ENCODE measurements at regions not wholly inside any gene's neighbourhood (a gene's known extent, or its start where the extent isn't known, plus 50 kb on each side); places are given as distances from the start of the nearest gene placed in this dataset.
"Not testable (repeated sequence)": the region's sequence is repeated elsewhere in the genome, so short reads cannot be mapped to it uniquely, and the experiment has no call there.

- intact Hi-C loops (cut with DNase I; ENCODE audit: low total_unique reads): no loop called here
Observed at GRCh38 chr13:44685641-44686040, 109.5 kb upstream of the TSC22D1 start.

DNA sequence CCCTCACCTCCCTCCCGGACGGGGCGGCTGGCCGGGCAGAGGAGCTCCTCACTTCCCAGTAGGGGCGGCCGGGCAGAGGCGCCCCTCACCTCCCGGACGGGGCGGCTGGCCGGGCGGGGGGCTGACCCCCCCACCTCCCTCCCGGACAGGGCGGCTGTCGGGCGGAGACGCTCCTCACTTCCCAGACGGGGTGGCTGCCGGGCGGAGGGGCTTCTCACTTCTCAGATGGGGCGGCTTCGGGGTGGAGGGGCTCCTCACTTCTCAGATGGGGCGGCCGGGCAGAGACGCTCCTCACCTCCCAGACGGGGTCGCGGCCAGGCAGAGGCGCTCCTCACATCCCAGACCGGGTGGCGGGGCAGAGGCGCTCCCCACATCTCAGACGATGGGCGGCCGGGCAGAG, 106.3 kb upstream of the TSC22D1 start:
- H3K36me3 ChIP-seq (ENCODE audit: low read depth, missing control alignments); H3K27me3 ChIP-seq; H3K9me3 ChIP-seq; H3K27ac ChIP-seq; H3K4me1 ChIP-seq; DNase-seq; intact Hi-C loops (cut with DNase I; ENCODE audit: low total_unique reads): not testable (repeated sequence)
- WGBS, 2 donors: 100% methylated on average over 9 of the region's 35 CpGs; no CpG with 5 or more reads in 1 of the 2 donors
- peak overlapping the region in 1 of 2 donors; percentile 41 for H3K4me3 ChIP-seq

More at GRCh38 chr13:44685641-44686040, 109.5 kb upstream of the TSC22D1 start:
- DNase-seq: no peak
- TF ChIP-seq POLR2A (IDR thresholded peaks at IDR 0.05): no peak
- TF ChIP-seq CTCF (IDR thresholded peaks at IDR 0.05): no peak
- H3K27me3 ChIP-seq: no peaks in the 10 kb centered on the region
- H3K9me3 ChIP-seq: no peaks in the 10 kb centered on the region
- H3K27ac ChIP-seq: no peak overlapping the region
- no peaks in the 10 kb centered on the region for H3K36me3 ChIP-seq (ENCODE audit: low read depth, missing control alignments)
- H3K4me3 ChIP-seq: no peak overlapping the region
- WGBS, 2 donors: 71 to 74% methylated on average over 3 of the region's 3 CpGs
- no peaks in the 10 kb centered on the region for H3K4me1 ChIP-seq

GRCh38 chr13:44680746-44681355, 104.7 kb upstream of the TSC22D1 start:
- H3K27ac ChIP-seq: no peak overlapping the region
- H3K4me3 ChIP-seq: no peak overlapping the region
- no peaks in the 10 kb centered on the region for H3K36me3 ChIP-seq (ENCODE audit: low read depth, missing control alignments)
- intact Hi-C loops (cut with DNase I; ENCODE audit: low total_unique reads): no loop called here
- TF ChIP-seq POLR2A (IDR thresholded peaks at IDR 0.05) (no peak), CTCF (IDR thresholded peaks at IDR 0.05) (no peak)
- no peak for DNase-seq
- H3K4me1 ChIP-seq: no peaks in the 10 kb centered on the region
- H3K27me3 ChIP-seq: no peaks in the 10 kb centered on the region
- H3K9me3 ChIP-seq: no peaks in the 10 kb centered on the region

GRCh38 chr13:44679597-44679996, 103.5 kb upstream of the TSC22D1 start:
- TF ChIP-seq POLR2A (IDR thresholded peaks at IDR 0.05) (no peak), CTCF (IDR thresholded peaks at IDR 0.05) (no peak)
- Histone ChIP-seq H3K4me1 (no peaks in the 10 kb centered on the region), H3K9me3 (no peaks in the 10 kb centered on the region), H3K4me3 (no peak overlapping the region), H3K36me3 (ENCODE audit: low read depth, missing control alignments) (no peaks in the 10 kb centered on the region), H3K27me3 (no peaks in the 10 kb centered on the region), H3K27ac (no peak overlapping the region)
- intact Hi-C loops (cut with DNase I; ENCODE audit: low total_unique reads): no loop called here
- 68 to 70% methylated on average over 4 of the region's 4 CpGs for WGBS, 2 donors
- DNase-seq: no peak

DNA sequence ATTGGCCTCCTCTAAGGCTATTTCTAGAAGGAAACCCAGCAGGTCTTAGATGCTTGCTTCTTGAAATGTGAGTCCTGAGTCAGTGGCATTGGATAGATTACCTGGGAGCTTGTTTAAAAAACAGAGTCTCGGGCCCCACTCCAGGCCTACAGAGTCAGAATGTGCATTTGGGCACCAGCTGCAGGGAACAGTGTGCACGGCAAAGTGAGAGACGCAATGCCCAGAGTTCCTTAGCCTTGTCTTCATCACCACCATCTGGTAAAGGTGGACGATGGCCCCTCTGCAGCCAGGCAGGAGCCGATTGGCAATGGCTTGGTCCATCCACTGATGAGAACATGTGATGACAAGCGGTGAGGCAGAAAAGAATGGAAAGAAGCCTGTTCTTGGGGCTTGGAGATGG, 102.1 kb upstream of the TSC22D1 start:
- no peak overlapping the region for H3K4me3 ChIP-seq
- TF ChIP-seq CTCF (IDR thresholded peaks at IDR 0.05) (no peak), POLR2A (IDR thresholded peaks at IDR 0.05) (no peak)
- H3K4me1 ChIP-seq: no peaks in the 10 kb centered on the region
- no peak for DNase-seq
- no peaks in the 10 kb centered on the region for H3K36me3 ChIP-seq (ENCODE audit: low read depth, missing control alignments)
- H3K9me3 ChIP-seq: no peaks in the 10 kb centered on the region
- 89 to 93% methylated on average over 6 of the region's 6 CpGs for WGBS, 2 donors
- H3K27ac ChIP-seq: no peak overlapping the region
- H3K27me3 ChIP-seq: no peaks in the 10 kb centered on the region
- intact Hi-C loops (cut with DNase I; ENCODE audit: low total_unique reads): no loop called here

All from testis (tissue), 2 donors.